ENCODE measurements at regions not wholly inside any gene's neighbourhood (a gene's known extent, or its start where the extent isn't known, plus 50 kb on each side); places are given as distances from the start of the nearest gene placed in this dataset.

DNA sequence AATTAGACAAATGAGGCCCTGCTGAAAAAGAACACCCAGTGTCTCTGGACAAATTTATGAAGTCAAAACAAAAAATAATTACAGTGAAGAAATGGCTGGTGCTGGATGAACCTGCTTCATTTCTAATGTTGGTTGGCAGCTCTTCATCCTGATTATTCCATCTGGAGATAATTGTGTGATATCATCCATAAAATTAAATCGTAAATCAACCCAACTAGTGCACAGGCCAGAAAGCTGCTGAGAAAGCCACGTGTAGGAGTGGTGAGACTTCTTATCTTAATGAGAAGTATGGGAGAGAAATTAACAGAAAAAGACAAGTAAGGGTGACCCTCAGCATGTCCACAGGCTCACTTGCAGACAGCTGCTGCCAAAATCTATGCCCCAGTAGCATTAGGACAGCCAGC is 465.2 kb upstream of the TGFBR2 start:
- Histone ChIP-seq H3K9me3 (replicated peaks in 1 of 2; ENCODE audit: control insufficient read depth in 1 of 2, insufficient read depth in 1 of 2, low read length in 2 of 2) (no peaks in the 10 kb centered on the region), H3K4me2 (replicated peaks; ENCODE audit: extremely low read depth, low read length, poor library complexity, severe bottlenecking) (no peak overlapping the region), H2AFZ (ENCODE audit: insufficient read depth, low read depth, low read length, poor library complexity, severe bottlenecking) (no peak overlapping the region), H3K27ac (ENCODE audit: low read depth in 1 of 2, low read length in 2 of 2) (no peak overlapping the region), H3K4me1 (ENCODE audit: control insufficient read depth in 1 of 2, insufficient read depth in 2 of 2, low read length in 2 of 2) (no peaks in the 10 kb centered on the region), H3K4me3 (replicated peaks in 1 of 3; ENCODE audit: low read depth in 2 of 3, low read length in 3 of 3) (no peak overlapping the region), H3K27me3 (ENCODE audit: control insufficient read depth in 2 of 2, insufficient read depth in 2 of 2, low read length in 2 of 2) (no peaks in the 10 kb centered on the region), H4K20me1 (ENCODE audit: insufficient read depth, low read length) (no peaks in the 10 kb centered on the region), H3K9ac (ENCODE audit: insufficient read depth, low read length, poor library complexity, severe bottlenecking) (no peak overlapping the region), H3K79me2 (ENCODE audit: insufficient read depth, low read length) (no peaks in the 10 kb centered on the region), H3K36me3 (replicated peaks in 1 of 2; ENCODE audit: control insufficient read depth in 1 of 2, insufficient read depth in 2 of 2, low read length in 2 of 2) (no peaks in the 10 kb centered on the region)
- H3K36me3 Mint-ChIP-seq: no peaks in the 10 kb centered on the region
- no peaks in the 10 kb centered on the region for H3K4me1 Mint-ChIP-seq
- TF ChIP-seq, protein P1, sequence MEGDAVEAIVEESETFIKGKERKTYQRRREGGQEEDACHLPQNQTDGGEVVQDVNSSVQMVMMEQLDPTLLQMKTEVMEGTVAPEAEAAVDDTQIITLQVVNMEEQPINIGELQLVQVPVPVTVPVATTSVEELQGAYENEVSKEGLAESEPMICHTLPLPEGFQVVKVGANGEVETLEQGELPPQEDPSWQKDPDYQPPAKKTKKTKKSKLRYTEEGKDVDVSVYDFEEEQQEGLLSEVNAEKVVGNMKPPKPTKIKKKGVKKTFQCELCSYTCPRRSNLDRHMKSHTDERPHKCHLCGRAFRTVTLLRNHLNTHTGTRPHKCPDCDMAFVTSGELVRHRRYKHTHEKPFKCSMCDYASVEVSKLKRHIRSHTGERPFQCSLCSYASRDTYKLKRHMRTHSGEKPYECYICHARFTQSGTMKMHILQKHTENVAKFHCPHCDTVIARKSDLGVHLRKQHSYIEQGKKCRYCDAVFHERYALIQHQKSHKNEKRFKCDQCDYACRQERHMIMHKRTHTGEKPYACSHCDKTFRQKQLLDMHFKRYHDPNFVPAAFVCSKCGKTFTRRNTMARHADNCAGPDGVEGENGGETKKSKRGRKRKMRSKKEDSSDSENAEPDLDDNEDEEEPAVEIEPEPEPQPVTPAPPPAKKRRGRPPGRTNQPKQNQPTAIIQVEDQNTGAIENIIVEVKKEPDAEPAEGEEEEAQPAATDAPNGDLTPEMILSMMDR (IDR thresholded peaks at IDR 0.05): no peak
- 20% methylated on average over 1 of the region's 2 CpGs for WGBS (ENCODE audit: insufficient coverage)
- peaks cover 0 to 4% (median 0%) of the 10 kb centered on the region in 7 donors for H3K9me3 Mint-ChIP-seq
- intact Hi-C loops (cut with micrococcal nuclease): no loop called here
- DNase-seq: no peak
- no peaks in the 10 kb centered on the region for H3K27me3 Mint-ChIP-seq (ENCODE audit: low read depth in 3 of 3)
- H3K27ac Mint-ChIP-seq: no peak overlapping the region
- no peak overlapping the region for H3K4me3 Mint-ChIP-seq

DNA sequence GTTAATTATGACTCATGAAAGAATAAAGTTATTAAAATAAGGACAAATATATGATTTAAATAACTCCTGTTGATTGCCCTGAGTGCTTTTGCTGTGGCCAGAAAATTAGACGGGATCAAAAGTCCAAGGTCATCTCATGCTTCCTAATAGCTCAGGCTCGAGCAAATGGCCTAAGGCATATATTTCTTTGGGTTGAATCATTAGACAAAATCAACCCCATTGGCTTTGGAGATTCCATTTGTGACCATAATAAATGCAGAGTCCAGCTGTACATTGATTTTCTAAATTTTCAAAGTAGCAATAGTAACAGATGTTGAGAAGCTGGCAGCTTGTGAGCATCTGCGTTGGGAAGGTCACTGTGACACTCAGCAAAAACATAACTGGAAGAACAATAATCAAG is 464.5 kb upstream of the TGFBR2 start:
- H3K79me2 ChIP-seq (ENCODE audit: insufficient read depth, low read length): no peaks in the 10 kb centered on the region
- Mint-ChIP-seq H3K9me3 (no peaks in the 10 kb centered on the region), H3K36me3 (no peaks in the 10 kb centered on the region), H3K4me1 (no peaks in the 10 kb centered on the region), H3K27ac (no peak overlapping the region), H3K27me3 (ENCODE audit: low read depth in 3 of 3) (no peaks in the 10 kb centered on the region), H3K4me3 (no peak overlapping the region)
- no peak for DNase-seq
- WGBS (ENCODE audit: insufficient coverage): 100% methylated on average over 2 of the region's 3 CpGs
- no peak overlapping the region for H3K4me2 ChIP-seq (replicated peaks; ENCODE audit: extremely low read depth, low read length, poor library complexity, severe bottlenecking)
- intact Hi-C loops (cut with micrococcal nuclease): no loop called here
- TF ChIP-seq, protein P1 (IDR thresholded peaks at IDR 0.05): no peak
- H2AFZ ChIP-seq (ENCODE audit: insufficient read depth, low read depth, low read length, poor library complexity, severe bottlenecking): no peak overlapping the region
- no peak overlapping the region for H3K4me3 ChIP-seq (replicated peaks in 1 of 3; ENCODE audit: low read depth in 2 of 3, low read length in 3 of 3)
- no peak overlapping the region for H3K27ac ChIP-seq (ENCODE audit: low read depth in 1 of 2, low read length in 2 of 2)
- H4K20me1 ChIP-seq (ENCODE audit: insufficient read depth, low read length): no peaks in the 10 kb centered on the region
- H3K36me3 ChIP-seq (replicated peaks in 1 of 2; ENCODE audit: control insufficient read depth in 1 of 2, insufficient read depth in 2 of 2, low read length in 2 of 2): no peaks in the 10 kb centered on the region
- no peaks in the 10 kb centered on the region for H3K4me1 ChIP-seq (ENCODE audit: control insufficient read depth in 1 of 2, insufficient read depth in 2 of 2, low read length in 2 of 2)
- H3K9ac ChIP-seq (ENCODE audit: insufficient read depth, low read length, poor library complexity, severe bottlenecking): no peak overlapping the region
- no peaks in the 10 kb centered on the region for H3K27me3 ChIP-seq (ENCODE audit: control insufficient read depth in 2 of 2, insufficient read depth in 2 of 2, low read length in 2 of 2)
- H3K9me3 ChIP-seq (replicated peaks in 1 of 2; ENCODE audit: control insufficient read depth in 1 of 2, insufficient read depth in 1 of 2, low read length in 2 of 2): no peaks in the 10 kb centered on the region

Measured in CD14-positive monocyte (primary cell).